ENCODE measurements at regions not wholly inside any gene's neighbourhood (a gene's known extent, or its start where the extent isn't known, plus 50 kb on each side); places are given as distances from the start of the nearest gene placed in this dataset.

DNA sequence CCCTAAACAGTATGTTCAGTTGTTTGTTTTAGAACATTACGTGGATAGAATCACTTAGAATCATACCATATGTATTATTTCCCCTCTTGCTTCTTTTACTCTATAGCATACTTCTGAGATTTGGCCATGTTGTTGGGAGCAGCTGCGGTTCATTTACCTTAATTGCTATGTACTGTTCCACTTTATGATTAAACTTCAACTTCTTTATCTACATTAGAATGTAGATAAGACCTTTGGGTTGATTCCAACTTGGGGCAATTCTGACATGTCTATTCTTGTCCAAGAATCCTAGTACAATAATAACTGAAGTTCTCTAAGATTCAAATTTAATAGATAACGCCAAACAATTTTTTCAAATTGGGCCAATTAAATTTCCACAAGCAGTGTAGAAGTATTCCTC is 80.7 kb downstream of the GRIN2B start:
- TF ChIP-seq, protein P1, sequence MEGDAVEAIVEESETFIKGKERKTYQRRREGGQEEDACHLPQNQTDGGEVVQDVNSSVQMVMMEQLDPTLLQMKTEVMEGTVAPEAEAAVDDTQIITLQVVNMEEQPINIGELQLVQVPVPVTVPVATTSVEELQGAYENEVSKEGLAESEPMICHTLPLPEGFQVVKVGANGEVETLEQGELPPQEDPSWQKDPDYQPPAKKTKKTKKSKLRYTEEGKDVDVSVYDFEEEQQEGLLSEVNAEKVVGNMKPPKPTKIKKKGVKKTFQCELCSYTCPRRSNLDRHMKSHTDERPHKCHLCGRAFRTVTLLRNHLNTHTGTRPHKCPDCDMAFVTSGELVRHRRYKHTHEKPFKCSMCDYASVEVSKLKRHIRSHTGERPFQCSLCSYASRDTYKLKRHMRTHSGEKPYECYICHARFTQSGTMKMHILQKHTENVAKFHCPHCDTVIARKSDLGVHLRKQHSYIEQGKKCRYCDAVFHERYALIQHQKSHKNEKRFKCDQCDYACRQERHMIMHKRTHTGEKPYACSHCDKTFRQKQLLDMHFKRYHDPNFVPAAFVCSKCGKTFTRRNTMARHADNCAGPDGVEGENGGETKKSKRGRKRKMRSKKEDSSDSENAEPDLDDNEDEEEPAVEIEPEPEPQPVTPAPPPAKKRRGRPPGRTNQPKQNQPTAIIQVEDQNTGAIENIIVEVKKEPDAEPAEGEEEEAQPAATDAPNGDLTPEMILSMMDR (IDR thresholded peaks at IDR 0.05; ENCODE audit: low read length): no peak
- no peak for TF ChIP-seq EZH2 (IDR thresholded peaks at IDR 0.05; ENCODE audit: borderline replicate concordance, low read length)

Measured in OCI-LY1 (cell line).